T1000 (cell line): ENCODE measurements at regions not wholly inside any gene's neighbourhood (a gene's known extent, or its start where the extent isn't known, plus 50 kb on each side); places are given as distances from the start of the nearest gene placed in this dataset.

Experiments used
- DNase-seq: peaks from one replicate; lab custom pipeline; 2025; ENCODE audit warnings: mixed read lengths; lab: John Stamatoyannopoulos, UW

GRCh38 chr2:220224691-220225543 lies 597.5 kb downstream of the SLC4A3 start:
- DNase-seq: peak; percentile 50

- no peak for DNase-seq
These were observed 598.6 kb downstream of the SLC4A3 start for GRCh38 chr2:220226076-220226475.

DNA sequence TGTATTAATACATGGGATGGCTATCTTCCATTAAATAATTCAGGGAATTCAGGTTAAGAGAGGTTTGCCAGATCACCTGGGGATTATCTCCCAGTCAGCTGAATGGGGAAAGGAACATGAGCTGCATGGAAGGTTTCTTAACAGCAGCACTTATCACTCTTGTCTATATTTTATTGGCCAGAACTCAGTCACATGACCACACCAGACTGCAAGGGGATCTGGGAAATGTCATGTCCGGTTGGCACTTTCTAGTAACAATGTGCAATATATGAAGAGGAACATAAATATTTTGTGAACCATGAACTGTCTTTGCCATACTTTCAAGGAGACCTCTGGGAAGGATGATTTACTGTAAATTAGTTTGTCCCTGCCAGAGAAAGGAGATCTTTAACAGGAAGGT lies 599.1 kb downstream of the SLC4A3 start:
- DNase-seq: no peak

- DNase-seq: no peak
These were observed 600.0 kb downstream of the SLC4A3 start for GRCh38 chr2:220227266-220227920.

GRCh38 chr2:220228310-220229006 lies 601.0 kb downstream of the SLC4A3 start:
- DNase-seq: peak; percentile 66

GRCh38 chr2:220240641-220241040 lies 613.2 kb downstream of the SLC4A3 start:
- no peak for DNase-seq

DNA sequence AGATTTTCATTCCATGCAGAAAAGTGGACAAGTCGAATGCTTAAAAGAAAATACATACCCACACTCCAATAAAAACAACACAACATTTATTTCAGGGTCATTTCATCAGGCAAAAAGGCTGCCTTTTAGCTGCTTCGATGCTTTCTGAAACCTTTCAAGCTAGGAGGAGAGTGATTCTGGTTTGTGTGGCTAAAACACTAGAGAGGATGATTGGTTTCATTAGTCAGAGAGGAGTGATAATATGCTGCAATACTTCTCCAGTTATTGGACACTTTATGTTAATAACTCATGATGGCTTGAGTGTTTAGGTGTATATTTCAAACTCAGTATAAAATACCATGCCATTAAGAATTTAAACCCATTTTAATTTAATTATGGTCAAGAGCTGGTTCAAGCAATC lies 614.0 kb downstream of the SLC4A3 start:
- DNase-seq: no peak

DNA sequence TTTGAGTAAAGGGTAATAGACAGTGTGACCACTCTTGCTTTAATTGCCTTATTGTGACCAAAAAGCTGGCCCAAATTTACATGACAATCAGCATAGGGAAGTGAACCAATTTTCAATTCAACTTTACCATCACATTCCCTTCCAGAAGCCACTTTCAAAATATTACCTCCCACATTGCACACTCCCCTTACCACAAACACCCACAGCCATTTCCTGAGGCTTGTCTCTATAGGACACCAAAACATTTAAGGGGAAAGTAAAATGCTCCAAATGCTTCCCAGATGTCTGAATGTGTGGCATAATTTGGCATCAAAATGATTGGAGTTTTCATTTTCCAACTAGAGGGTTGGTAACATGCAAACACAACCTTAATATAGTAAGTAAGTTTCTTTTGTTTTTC lies 616.1 kb downstream of the SLC4A3 start:
- DNase-seq: no peak

DNA sequence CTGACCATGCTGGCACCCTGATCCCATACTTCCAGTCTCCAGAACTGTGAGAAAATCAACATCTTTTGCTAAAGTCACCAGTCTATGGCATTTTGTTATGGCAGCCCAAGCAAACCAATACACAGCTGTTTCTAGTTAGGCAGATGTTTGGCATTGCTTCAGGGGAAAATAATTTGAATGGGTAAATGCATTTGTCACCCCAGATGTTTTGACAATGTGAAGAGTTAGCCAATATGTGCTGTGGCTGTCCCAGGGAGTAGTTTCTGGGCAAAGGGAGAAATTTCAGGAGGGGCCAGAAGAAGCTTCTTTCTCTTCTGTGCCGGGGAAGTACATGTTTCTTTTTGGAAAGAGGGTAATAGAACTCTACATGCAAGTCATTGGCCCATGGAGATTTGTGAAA lies 619.0 kb downstream of the SLC4A3 start:
- no peak for DNase-seq

- no peak for DNase-seq
These were observed 620.3 kb downstream of the SLC4A3 start for GRCh38 chr2:220247588-220248350.

DNA sequence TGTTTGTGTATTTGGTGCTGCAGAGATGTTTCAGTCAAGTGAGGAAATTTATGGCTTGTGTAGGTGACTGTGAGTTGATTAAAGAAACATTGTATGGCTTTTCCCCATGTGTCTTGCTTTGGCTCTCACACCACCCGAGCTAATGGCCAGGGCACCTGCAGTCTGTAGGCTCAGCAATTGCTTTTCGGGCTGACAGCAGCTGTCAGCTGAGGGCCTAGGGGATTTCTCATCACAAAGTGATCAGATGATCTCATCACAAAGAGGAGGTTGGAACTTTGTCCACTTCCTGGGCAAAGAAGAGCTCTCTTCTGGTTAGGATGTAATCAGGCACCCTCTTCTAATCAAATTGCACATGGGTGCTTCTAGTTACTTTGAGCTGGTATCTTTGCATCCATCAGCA lies 632.2 kb downstream of the SLC4A3 start:
- no peak for DNase-seq

GRCh38 chr2:220263300-220263699 lies 635.9 kb downstream of the SLC4A3 start:
- no peak for DNase-seq

DNA sequence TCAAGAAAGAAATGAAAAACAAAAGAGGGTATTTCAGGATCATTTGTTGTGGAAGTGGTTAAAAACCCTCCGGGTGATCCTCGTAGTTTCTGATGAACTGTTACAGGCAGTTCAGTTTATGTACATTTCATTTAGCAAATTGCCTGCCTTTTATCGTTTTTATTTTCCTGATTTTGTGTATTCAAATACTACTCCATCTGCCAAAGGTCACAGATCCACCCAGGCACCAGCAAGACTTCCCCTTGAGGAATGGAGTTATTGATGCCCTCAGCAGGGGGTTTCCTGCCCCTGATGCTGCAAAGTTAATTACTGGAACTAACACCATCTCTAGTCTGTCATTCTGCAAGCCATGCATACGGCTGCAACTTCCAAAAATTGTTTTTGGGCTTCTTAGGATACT lies 641.9 kb downstream of the SLC4A3 start:
- DNase-seq: no peak

GRCh38 chr2:220270481-220271070 lies 643.1 kb downstream of the SLC4A3 start:
- DNase-seq: no peak

- no peak for DNase-seq
These were observed 645.2 kb downstream of the SLC4A3 start for GRCh38 chr2:220272656-220273055.

- no peak for DNase-seq
These were observed 645.7 kb downstream of the SLC4A3 start for GRCh38 chr2:220273082-220273481.

DNA sequence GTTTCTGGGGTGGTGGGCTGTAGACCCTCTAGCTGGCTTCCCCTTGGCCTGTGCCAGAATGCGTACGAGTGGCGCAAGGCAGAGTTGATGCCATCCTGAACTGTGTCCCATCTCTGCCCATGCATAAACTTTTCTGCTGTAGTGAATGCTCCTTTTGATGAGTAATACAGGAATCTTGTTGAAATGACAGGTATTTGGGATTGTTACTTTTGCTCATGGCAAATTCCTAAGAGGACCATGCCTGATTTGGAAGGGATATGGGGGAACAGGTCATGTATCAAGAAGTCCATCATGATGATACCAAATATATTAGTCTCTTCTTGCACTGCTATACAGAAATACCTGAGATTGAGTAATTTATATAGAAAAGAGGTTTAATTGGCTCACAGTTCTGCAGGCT lies 648.0 kb downstream of the SLC4A3 start:
- no peak for DNase-seq

DNA sequence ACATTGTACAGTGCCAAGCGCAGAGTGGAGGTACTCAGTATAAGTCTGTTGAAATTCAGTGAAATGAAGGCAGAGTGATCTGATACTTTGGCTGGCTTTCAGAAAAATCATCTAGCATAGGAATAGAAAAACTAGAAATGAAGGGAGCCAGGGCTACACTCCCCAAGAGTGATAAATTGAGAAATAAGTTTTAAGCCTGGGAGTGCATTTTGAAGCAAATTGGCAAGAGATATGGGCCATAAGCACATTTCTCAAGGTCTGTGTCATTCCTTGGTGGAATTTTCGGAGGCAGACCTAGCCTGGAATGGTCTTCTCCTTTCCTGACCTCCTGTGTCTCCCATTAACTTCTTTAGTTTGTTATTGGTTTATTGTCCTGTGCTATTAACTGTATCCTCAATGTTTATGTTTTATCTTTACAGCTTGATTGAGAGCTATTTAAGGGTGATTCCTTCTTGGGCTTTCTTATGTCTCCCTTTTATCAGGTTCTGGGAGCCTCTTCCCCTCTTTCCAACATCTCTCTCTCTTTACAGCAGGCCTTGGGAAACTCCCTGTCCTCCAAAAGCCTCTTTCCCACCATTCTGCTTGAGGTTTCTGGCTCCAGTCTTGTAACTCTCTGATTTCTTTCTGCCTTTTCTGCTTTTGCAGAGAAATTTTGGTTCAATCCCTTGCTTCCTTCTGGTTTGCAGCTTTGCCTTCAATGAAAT lies 649.5 kb downstream of the SLC4A3 start:
- DNase-seq: no peak

DNA sequence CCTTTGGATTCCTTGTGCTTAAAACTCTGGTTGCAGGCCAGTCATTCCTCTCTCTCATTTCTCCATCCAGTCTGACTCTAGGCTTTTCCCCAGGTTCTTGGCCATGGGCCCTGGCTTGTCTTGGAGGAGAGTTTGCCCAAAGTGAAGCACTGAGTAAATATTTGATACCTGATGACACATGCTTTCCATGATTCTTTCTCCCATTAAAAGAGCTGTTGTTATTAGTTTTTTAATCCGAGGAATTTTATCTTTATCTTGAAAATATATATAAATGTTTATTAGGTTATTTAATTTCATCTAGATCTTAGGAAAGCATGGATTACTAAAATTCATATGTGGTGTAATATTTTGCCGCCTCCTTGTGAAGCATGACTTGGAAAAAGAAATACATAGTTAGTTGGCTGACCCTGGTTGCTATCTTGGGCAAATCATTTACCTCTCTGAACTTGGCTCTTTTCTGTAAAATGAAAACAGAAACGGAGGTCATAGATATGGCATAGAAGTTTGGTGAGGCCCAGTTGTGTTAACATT lies 650.1 kb downstream of the SLC4A3 start:
- DNase-seq: peak; percentile 38

DNA sequence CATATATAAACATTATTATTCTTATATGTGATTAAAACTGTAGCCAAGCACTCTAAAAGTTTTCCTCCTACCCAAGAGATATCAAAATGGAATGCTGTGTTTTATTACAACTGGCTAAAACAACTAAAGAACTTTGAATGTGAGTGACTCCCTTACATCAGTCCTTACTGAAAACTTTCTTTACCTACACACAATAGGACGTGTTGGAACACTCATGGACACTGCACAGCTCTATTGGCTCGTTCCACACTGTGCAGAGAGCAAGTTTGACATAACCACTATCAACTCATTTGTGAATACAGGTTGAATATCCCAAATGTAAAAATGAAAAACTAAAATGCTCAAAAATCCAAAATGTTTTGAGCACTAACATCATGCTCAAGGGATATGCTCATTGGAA lies 650.6 kb downstream of the SLC4A3 start:
- no peak for DNase-seq

DNA sequence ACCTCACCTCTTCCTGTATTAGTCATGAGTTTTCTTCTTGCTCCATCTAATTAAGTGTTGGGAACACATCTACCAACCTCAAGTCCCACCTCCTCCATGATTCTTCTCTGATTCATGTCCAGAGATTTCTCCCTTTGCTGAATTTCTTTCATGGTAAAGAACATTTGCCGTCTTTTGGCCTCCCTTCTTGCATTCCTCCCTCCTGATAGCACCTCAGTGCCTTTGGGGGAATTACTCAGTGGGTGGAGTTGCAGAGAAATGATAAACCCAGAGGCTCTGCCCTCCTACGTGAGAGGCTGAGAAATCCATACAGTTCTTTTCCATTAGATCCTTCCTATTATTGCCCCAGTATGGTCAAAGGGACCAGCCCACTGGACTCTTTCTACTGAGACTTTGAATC lies 651.9 kb downstream of the SLC4A3 start:
- peak; percentile 41 for DNase-seq
